ENCODE measurements at regions not wholly inside any gene's neighbourhood (a gene's known extent, or its start where the extent isn't known, plus 50 kb on each side); places are given as distances from the start of the nearest gene placed in this dataset.

DNA sequence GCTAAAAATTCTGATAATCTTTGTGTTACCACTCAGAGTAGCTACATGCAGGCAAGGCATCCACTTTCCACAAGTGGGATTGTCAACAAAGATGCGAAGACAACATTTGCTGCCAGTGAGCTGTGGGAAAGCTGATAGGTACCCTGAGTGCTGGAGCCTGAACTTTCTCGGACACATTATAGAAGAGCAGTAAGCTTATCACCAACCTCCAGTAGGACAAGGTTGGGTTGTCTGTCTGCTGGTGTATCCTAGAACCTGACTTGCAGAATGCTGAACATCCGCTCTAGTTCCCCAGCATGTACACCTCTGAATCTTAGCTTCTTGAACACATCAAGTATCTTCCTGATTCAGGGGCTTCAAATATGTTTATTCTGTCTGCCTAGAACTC is 103.8 kb upstream of the PPM1H start:
- H3K9me2 ChIP-seq (replicated peaks; ENCODE audit: low read depth, low read length), result no peaks in the 10 kb centered on the region

DNA sequence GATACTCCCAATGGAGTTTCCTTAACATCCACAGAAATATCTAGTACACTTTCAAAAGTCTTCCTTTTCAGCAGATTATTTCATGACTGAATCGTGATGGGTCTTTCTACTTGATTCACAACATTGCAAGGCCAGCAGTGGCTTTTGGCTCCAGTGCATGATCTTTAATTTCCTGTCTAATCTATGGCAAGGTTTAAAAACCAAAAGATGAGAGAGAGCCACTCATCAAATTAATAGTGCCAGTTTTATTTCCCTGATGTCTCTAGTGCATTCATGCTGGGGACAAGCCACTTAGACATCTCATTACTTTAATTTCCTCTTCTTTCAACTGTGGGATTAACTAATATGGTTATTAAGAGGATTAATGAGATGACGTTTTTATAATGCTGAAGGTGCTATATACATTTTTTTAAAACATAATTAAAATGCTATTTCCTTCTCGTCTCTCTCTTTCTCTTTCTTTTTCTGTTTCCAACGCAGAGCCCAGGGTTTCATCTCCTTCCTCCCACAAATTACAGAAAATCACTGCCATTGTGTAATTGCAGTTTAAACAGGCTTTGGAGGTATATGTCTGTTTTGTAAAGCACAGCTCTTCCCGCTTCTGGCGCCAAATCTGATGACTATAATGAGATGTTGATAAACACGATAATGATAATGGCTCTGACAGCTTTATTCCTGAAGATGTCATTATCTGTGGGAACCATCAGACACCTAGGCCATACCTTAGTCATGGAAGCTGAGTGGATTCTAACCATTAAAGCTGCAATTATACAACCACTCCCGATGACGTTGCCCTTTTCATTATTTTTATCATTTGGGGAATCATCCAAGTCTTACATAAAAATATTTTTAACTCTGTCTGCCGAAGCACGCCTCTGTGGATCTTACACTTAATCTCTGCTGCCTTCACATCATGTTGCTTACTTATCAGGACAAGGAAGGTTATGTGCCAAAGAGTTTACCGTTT is 103.1 kb upstream of the PPM1H start:
- Histone ChIP-seq H3K9ac (ENCODE audit: low read depth, low read length, poor library complexity, severe bottlenecking) (no peak overlapping the region), H3K4me2 (ENCODE audit: low read depth, low read length, poor library complexity, severe bottlenecking) (no peak overlapping the region), H3K4me3 (ENCODE audit: low read length, poor library complexity, severe bottlenecking) (no peak overlapping the region), H4K20me1 (ENCODE audit: insufficient read depth, low read length, poor library complexity, severe bottlenecking) (no peaks in the 10 kb centered on the region), H3K36me3 (ENCODE audit: insufficient read depth, low read length) (no peaks in the 10 kb centered on the region), H3F3A (ENCODE audit: low read depth) (no peaks in the 10 kb centered on the region), H3K27me3 (ENCODE audit: insufficient read depth, low read length, poor library complexity, severe bottlenecking) (no peaks in the 10 kb centered on the region), H3K79me2 (ENCODE audit: insufficient read depth, low read length) (no peaks in the 10 kb centered on the region), H3K4me1 (ENCODE audit: insufficient read depth, low read length, poor library complexity, severe bottlenecking) (no peaks in the 10 kb centered on the region), H2AFZ (ENCODE audit: low read length) (no peak overlapping the region), H3K9me3 (ENCODE audit: insufficient read depth, low read depth, low read length) (no peaks in the 10 kb centered on the region), H3K9me2 (replicated peaks; ENCODE audit: low read depth, low read length) (no peaks in the 10 kb centered on the region)
- TF ChIP-seq, protein P1, sequence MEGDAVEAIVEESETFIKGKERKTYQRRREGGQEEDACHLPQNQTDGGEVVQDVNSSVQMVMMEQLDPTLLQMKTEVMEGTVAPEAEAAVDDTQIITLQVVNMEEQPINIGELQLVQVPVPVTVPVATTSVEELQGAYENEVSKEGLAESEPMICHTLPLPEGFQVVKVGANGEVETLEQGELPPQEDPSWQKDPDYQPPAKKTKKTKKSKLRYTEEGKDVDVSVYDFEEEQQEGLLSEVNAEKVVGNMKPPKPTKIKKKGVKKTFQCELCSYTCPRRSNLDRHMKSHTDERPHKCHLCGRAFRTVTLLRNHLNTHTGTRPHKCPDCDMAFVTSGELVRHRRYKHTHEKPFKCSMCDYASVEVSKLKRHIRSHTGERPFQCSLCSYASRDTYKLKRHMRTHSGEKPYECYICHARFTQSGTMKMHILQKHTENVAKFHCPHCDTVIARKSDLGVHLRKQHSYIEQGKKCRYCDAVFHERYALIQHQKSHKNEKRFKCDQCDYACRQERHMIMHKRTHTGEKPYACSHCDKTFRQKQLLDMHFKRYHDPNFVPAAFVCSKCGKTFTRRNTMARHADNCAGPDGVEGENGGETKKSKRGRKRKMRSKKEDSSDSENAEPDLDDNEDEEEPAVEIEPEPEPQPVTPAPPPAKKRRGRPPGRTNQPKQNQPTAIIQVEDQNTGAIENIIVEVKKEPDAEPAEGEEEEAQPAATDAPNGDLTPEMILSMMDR (conservative IDR thresholded peaks at IDR 0.05; ENCODE audit: low read length), result no peak
- no peak for TF ChIP-seq EZH2phosphoT487 (IDR thresholded peaks at IDR 0.05; ENCODE audit: borderline replicate concordance)

More for the DNA sequence above, 103.8 kb upstream of the PPM1H start:
- Histone ChIP-seq H3K9me3 (ENCODE audit: insufficient read depth, low read depth, low read length) (no peaks in the 10 kb centered on the region), H4K20me1 (ENCODE audit: insufficient read depth, low read length, poor library complexity, severe bottlenecking) (no peaks in the 10 kb centered on the region), H3K36me3 (ENCODE audit: insufficient read depth, low read length) (no peaks in the 10 kb centered on the region), H3K4me2 (ENCODE audit: low read depth, low read length, poor library complexity, severe bottlenecking) (no peak overlapping the region), H3F3A (ENCODE audit: low read depth) (no peaks in the 10 kb centered on the region), H3K27me3 (ENCODE audit: insufficient read depth, low read length, poor library complexity, severe bottlenecking) (no peaks in the 10 kb centered on the region), H3K79me2 (ENCODE audit: insufficient read depth, low read length) (no peaks in the 10 kb centered on the region), H3K4me1 (ENCODE audit: insufficient read depth, low read length, poor library complexity, severe bottlenecking) (no peaks in the 10 kb centered on the region), H2AFZ (ENCODE audit: low read length) (no peak overlapping the region), H3K9ac (ENCODE audit: low read depth, low read length, poor library complexity, severe bottlenecking) (no peak overlapping the region), H3K4me3 (ENCODE audit: low read length, poor library complexity, severe bottlenecking) (no peak overlapping the region)
- TF ChIP-seq EZH2phosphoT487 (IDR thresholded peaks at IDR 0.05; ENCODE audit: borderline replicate concordance), result no peak
- TF ChIP-seq, protein P1 (conservative IDR thresholded peaks at IDR 0.05; ENCODE audit: low read length), result no peak

DNA sequence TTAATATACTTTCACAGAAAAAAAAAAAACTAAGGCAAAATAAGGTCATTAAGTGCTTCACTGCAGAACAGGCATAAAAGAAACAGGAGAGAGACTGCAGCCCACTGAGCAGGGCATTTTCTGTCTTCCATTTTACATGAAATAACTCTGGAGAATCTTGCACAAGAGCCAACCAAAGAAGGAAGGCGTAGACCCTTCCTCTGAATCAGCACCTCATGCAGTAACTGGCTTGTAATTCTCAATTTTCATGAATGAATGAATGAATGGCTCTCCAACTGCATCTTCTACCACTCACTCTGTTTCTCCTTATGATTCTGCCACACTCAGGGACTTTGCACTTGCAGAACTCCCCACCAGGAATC is 102.0 kb upstream of the PPM1H start:
- Histone ChIP-seq H4K20me1 (ENCODE audit: insufficient read depth, low read length, poor library complexity, severe bottlenecking) (no peaks in the 10 kb centered on the region), H2AFZ (ENCODE audit: low read length) (no peak overlapping the region), H3K4me1 (ENCODE audit: insufficient read depth, low read length, poor library complexity, severe bottlenecking) (no peaks in the 10 kb centered on the region), H3K9me3 (ENCODE audit: insufficient read depth, low read depth, low read length) (no peaks in the 10 kb centered on the region), H3K4me2 (ENCODE audit: low read depth, low read length, poor library complexity, severe bottlenecking) (no peak overlapping the region), H3F3A (ENCODE audit: low read depth) (no peaks in the 10 kb centered on the region), H3K9ac (ENCODE audit: low read depth, low read length, poor library complexity, severe bottlenecking) (no peak overlapping the region), H3K9me2 (replicated peaks; ENCODE audit: low read depth, low read length) (no peaks in the 10 kb centered on the region), H3K27me3 (ENCODE audit: insufficient read depth, low read length, poor library complexity, severe bottlenecking) (no peaks in the 10 kb centered on the region), H3K4me3 (ENCODE audit: low read length, poor library complexity, severe bottlenecking) (no peak overlapping the region), H3K79me2 (ENCODE audit: insufficient read depth, low read length) (no peaks in the 10 kb centered on the region), H3K36me3 (ENCODE audit: insufficient read depth, low read length) (no peaks in the 10 kb centered on the region)
- TF ChIP-seq, protein P1 (conservative IDR thresholded peaks at IDR 0.05; ENCODE audit: low read length), result no peak
- no peak for TF ChIP-seq EZH2phosphoT487 (IDR thresholded peaks at IDR 0.05; ENCODE audit: borderline replicate concordance)
